GM19025 (cell line): ENCODE measurements at regions not wholly inside any gene's neighbourhood (a gene's known extent, or its start where the extent isn't known, plus 50 kb on each side); places are given as distances from the start of the nearest gene placed in this dataset.

Source experiments
- ATAC-seq: cut with Tn5 transposase; IDR thresholded peaks from one replicate; pipeline ENCODE4 v1.9.1; 2021; ENCODE audit warnings: mild to moderate bottlenecking, low read depth, moderate library complexity; ENCODE audit not compliant: unreplicated experiment

GRCh38 chr1:209444961-209445360 is 138.6 kb upstream of the CAMK1G start:
- no peak for ATAC-seq

- no peak for ATAC-seq
Measured at GRCh38 chr1:209445576-209445975, 137.9 kb upstream of the CAMK1G start.

GRCh38 chr1:209446356-209446755 is 137.2 kb upstream of the CAMK1G start:
- ATAC-seq: no peak

- no peak for ATAC-seq
Measured at GRCh38 chr1:209454340-209454994, 129.0 kb upstream of the CAMK1G start.

GRCh38 chr1:209455145-209455544 is 128.4 kb upstream of the CAMK1G start:
- ATAC-seq: no peak

- ATAC-seq: no peak
Measured at GRCh38 chr1:209455661-209456358, 127.7 kb upstream of the CAMK1G start.

GRCh38 chr1:209456878-209457277 is 126.6 kb upstream of the CAMK1G start:
- no peak for ATAC-seq

- ATAC-seq: no peak
Measured at GRCh38 chr1:209457401-209458125, 126.0 kb upstream of the CAMK1G start.

- ATAC-seq: no peak
Measured at GRCh38 chr1:209458921-209459320, 124.6 kb upstream of the CAMK1G start.

- no peak for ATAC-seq
Measured at GRCh38 chr1:209461168-209461567, 122.3 kb upstream of the CAMK1G start.

- ATAC-seq: no peak
Measured at GRCh38 chr1:209462433-209462832, 121.1 kb upstream of the CAMK1G start.

GRCh38 chr1:209463441-209463840 is 120.1 kb upstream of the CAMK1G start:
- no peak for ATAC-seq

- ATAC-seq: no peak
Measured at GRCh38 chr1:209473025-209473424, 110.5 kb upstream of the CAMK1G start.

GRCh38 chr1:209480345-209480744 is 103.2 kb upstream of the CAMK1G start:
- no peak for ATAC-seq

- ATAC-seq: no peak
Measured at GRCh38 chr1:209483691-209484090, 99.8 kb upstream of the CAMK1G start.

- ATAC-seq: no peak
Measured at GRCh38 chr1:209484429-209484828, 99.1 kb upstream of the CAMK1G start.

GRCh38 chr1:209485167-209485566 is 98.3 kb upstream of the CAMK1G start:
- ATAC-seq: no peak

- ATAC-seq: no peak
Measured at GRCh38 chr1:209485751-209486150, 97.8 kb upstream of the CAMK1G start.

GRCh38 chr1:209486861-209487593 is 96.5 kb upstream of the CAMK1G start:
- ATAC-seq: no peak

GRCh38 chr1:209490013-209490412 is 93.5 kb upstream of the CAMK1G start:
- no peak for ATAC-seq

GRCh38 chr1:209491031-209491430 is 92.5 kb upstream of the CAMK1G start:
- no peak for ATAC-seq
